ENCODE measurements at regions not wholly inside any gene's neighbourhood (a gene's known extent, or its start where the extent isn't known, plus 50 kb on each side); places are given as distances from the start of the nearest gene placed in this dataset.

GRCh38 chr12:25352083-25352918, 101.6 kb upstream of the KRAS start:
- ChIA-PET POLR2A (ENCODE audit: partially characterized antibody) (no interaction called here), CTCF (ENCODE audit: partially characterized antibody) (no interaction called here)
- 92% methylated on average over 4 of the region's 4 CpGs; no CpG with 5 or more reads in 1 of the 2 experiments for WGBS, 2 experiments (ENCODE audit: extremely low coverage in 1 of 2, insufficient coverage in 1 of 2, insufficient read length in 1 of 2, insufficient replicate concordance in 2 of 2, low coverage in 1 of 2, low lambda C conversion rate in 2 of 2, missing lambda C conversion rate in 1 of 2)
- Histone ChIP-seq H3K9ac (replicated peaks in 1 of 4; ENCODE audit: extremely low read depth in 1 of 4, low read depth in 3 of 4, low read length in 3 of 4) (no peak overlapping the region), H3K4me3 (ENCODE audit: extremely low read depth in 1 of 4, insufficient read depth in 2 of 4, low read depth in 3 of 4, low read length in 4 of 4) (no peak overlapping the region), H3K18ac (ENCODE audit: extremely low read depth, low read length) (no peak overlapping the region), H4K8ac (ENCODE audit: extremely low read depth, insufficient read depth, low read length) (no peak overlapping the region), H3K4me1 (replicated peaks in 1 of 4; ENCODE audit: control insufficient read depth in 3 of 4, insufficient read depth in 4 of 4, low read length in 3 of 4) (no peaks in the 10 kb centered on the region; a peak in 1 of 7 replicates), H3K4ac (replicated peaks; ENCODE audit: insufficient read length, low read depth, low read length) (no peak overlapping the region), H3K56ac (replicated peaks; ENCODE audit: insufficient read length, low read depth, low read length) (no peak overlapping the region), H2AK5ac (ENCODE audit: low read depth, low read length) (no peak overlapping the region), H3K23me2 (ENCODE audit: low read depth, low read length) (no peaks in the 10 kb centered on the region), H3K9me3 (ENCODE audit: insufficient read depth in 2 of 2, low read depth in 1 of 2, low read length in 1 of 2) (no peaks in the 10 kb centered on the region), H3K36me3 (ENCODE audit: control insufficient read depth in 2 of 4, insufficient read depth in 4 of 4, low read length in 3 of 4) (no peaks in the 10 kb centered on the region), H3K79me1 (ENCODE audit: low read depth, low read length) (no peaks in the 10 kb centered on the region), H4K91ac (replicated peaks; ENCODE audit: insufficient read length, low read length) (no peak overlapping the region), H3K14ac (ENCODE audit: insufficient read length) (no peak overlapping the region), H3K79me2 (ENCODE audit: control insufficient read depth in 1 of 2, insufficient read depth in 2 of 2, low read length in 2 of 2) (no peaks in the 10 kb centered on the region), H3K4me2 (ENCODE audit: insufficient read depth in 1 of 2, low read depth in 2 of 2, low read length in 2 of 2) (no peak overlapping the region), H3K27ac (ENCODE audit: low read depth, low read length) (no peak overlapping the region), H3K23ac (ENCODE audit: insufficient read length) (no peak overlapping the region), H4K20me1 (replicated peaks in 1 of 2; ENCODE audit: control insufficient read depth in 1 of 2, insufficient read depth in 2 of 2, low read length in 2 of 2) (no peaks in the 10 kb centered on the region), H2BK120ac (replicated peaks; ENCODE audit: low read depth, low read length) (no peak overlapping the region), H4K5ac (ENCODE audit: insufficient read length, low read depth, low read length) (no peak overlapping the region), H3K27me3 (replicated peaks in 1 of 4; ENCODE audit: control insufficient read depth in 3 of 4, extremely low read depth in 1 of 4, insufficient read depth in 3 of 4, low read length in 3 of 4) (no peaks in the 10 kb centered on the region), H2BK5ac (ENCODE audit: low read depth, low read length) (no peak overlapping the region), H2BK12ac (ENCODE audit: low read depth, low read length) (no peak overlapping the region), H2BK20ac (ENCODE audit: low read length) (no peak overlapping the region), H2BK15ac (ENCODE audit: low read length) (no peak overlapping the region), H2AFZ (ENCODE audit: low read length) (no peak overlapping the region)
- FAIRE-seq (no peak), DNase-seq (ENCODE audit: low read depth in 1 of 2, low spot score in 2 of 2) (no peak)
- no peak for TF ChIP-seq USF2 (IDR thresholded peaks at IDR 0.05; ENCODE audit: low read length)
- TF ChIP-seq POLR2A (IDR thresholded peaks at IDR 0.05; ENCODE audit: control extremely low read depth in 1 of 2, low read depth in 2 of 2, low read length in 2 of 2) = no peak
- TF ChIP-seq JUN (IDR thresholded peaks at IDR 0.05; ENCODE audit: low read depth, low read length) = no peak
- TF ChIP-seq KDM1A (IDR thresholded peaks at IDR 0.05; ENCODE audit: borderline replicate concordance, low read length) = no peak
- TF ChIP-seq MAFK (IDR thresholded peaks at IDR 0.05; ENCODE audit: low read depth, low read length) = no peak
- no peak for TF ChIP-seq EZH2 (IDR thresholded peaks at IDR 0.05; ENCODE audit: low read depth, low read length, severe bottlenecking)
- no peak for TF ChIP-seq CHD1 (IDR thresholded peaks at IDR 0.05; ENCODE audit: low read depth, low read length)
- TF ChIP-seq GABPA (IDR thresholded peaks at IDR 0.05; ENCODE audit: borderline replicate concordance, insufficient read depth, low read length) = no peak
- no peak for TF ChIP-seq YY1 (IDR thresholded peaks at IDR 0.05; ENCODE audit: low read depth, low read length)

Data from H1 (cell line).